Activated CD4-positive, alpha-beta T cell treated with anti-CD3 and anti-CD28 coated beads for 36 hours (primary cell): ENCODE measurements at regions not wholly inside any gene's neighbourhood (a gene's known extent, or its start where the extent isn't known, plus 50 kb on each side); places are given as distances from the start of the nearest gene placed in this dataset.
"Not testable (repeated sequence)": the region's sequence is repeated elsewhere in the genome, so short reads cannot be mapped to it uniquely, and the experiment has no call there.

ENCODE experiments used
- ATAC-seq: fragments of 200-7000 bp; cut with Tn5 transposase; one replicate; pipeline ENCODE4 v1.10.0; 2021; ENCODE audit warnings: mild to moderate bottlenecking, moderate library complexity
- CTCF ChIA-PET: fragments of 350-600 bp; sonication (Branson Sonifier 250); formaldehyde crosslinking; loops from one replicate; lab custom pipeline; 2021; ENCODE audit warnings: antibody characterized with exemption; lab: Charles Lee
- POLR2A ChIA-PET: fragments of 350-600 bp; sonication (Branson Sonifier 250); formaldehyde crosslinking; loops from one replicate; lab custom pipeline; 2021; ENCODE audit warnings: antibody characterized with exemption, inconsistent platforms; lab: Charles Lee
- DNase-seq: peaks from one replicate; pipeline ENCODE4 v3.0.0-alpha.2; 2020
- H3K27ac Mint-ChIP-seq: one replicate; pipeline ENCODE4 v1.8.0; 2021; ENCODE audit warnings: mixed read lengths
- H3K27me3 Mint-ChIP-seq: one replicate; pipeline ENCODE4 v1.8.0; 2021; ENCODE audit warnings: mixed read lengths
- H3K36me3 Mint-ChIP-seq: one replicate; pipeline ENCODE4 v1.8.0; 2021; ENCODE audit warnings: low read depth, mixed read lengths
- H3K4me1 Mint-ChIP-seq: one replicate; pipeline ENCODE4 v1.8.0; 2021; ENCODE audit warnings: mixed read lengths
- H3K4me3 Mint-ChIP-seq: one replicate; pipeline ENCODE4 v1.8.0; 2021; ENCODE audit warnings: mild to moderate bottlenecking, moderate library complexity, mixed read lengths
- H3K9me3 Mint-ChIP-seq: one replicate; pipeline ENCODE4 v1.8.0; 2021; ENCODE audit warnings: low read depth, mixed read lengths
- intact Hi-C, 2 experiments: fragments of 100-400 bp; cut with DNase I in 1 of 2; cut with micrococcal nuclease in 1 of 2; formaldehyde crosslinking; loops; one replicate each; pipeline versions ENCODE4 v1.14.2 to v1.15.1; 2022 to 2024; cut with DNase I, micrococcal nuclease

DNA sequence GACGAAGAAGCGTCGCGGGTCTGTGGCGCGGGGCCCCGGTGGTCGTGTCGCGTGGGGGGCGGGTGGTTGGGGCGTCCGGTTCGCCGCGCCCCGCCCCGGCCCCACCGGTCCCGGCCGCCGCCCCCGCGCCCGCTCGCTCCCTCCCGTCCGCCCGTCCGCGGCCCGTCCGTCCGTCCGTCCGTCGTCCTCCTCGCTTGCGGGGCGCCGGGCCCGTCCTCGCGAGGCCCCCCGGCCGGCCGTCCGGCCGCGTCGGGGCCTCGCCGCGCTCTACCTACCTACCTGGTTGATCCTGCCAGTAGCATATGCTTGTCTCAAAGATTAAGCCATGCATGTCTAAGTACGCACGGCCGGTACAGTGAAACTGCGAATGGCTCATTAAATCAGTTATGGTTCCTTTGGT lies 1533.5 kb upstream of the TPTE start:
- H3K4me1 Mint-ChIP-seq, H3K4me3 Mint-ChIP-seq, DNase-seq, intact Hi-C loops, H3K36me3 Mint-ChIP-seq, CTCF ChIA-PET, H3K27ac Mint-ChIP-seq, ATAC-seq, POLR2A ChIA-PET: not testable (repeated sequence)
- peaks cover 22% of the 10 kb centered on the region for H3K27me3 Mint-ChIP-seq
- H3K9me3 Mint-ChIP-seq, result peaks cover 33% of the 10 kb centered on the region

DNA sequence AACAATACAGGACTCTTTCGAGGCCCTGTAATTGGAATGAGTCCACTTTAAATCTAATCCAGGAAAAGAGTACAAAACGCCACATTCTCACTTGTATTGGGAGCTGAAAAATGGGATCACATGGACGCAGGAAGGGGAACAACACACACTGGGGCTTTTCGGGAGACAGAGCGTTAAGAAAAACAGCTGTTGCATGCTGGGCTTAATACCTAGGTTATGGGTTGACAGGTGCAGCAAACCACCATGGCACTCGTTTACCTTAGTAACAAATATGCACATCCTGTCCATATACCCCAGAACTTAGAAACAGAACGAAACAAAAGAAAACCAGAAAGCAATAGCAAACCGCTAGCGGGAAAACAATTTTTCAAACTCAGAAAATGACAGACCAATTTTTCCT lies 1532.7 kb upstream of the TPTE start:
- no peak overlapping the region for H3K4me3 Mint-ChIP-seq
- DNase-seq (no peak), ATAC-seq (no peak)
- intact Hi-C loops, result no loop called here
- peaks cover 29% of the 10 kb centered on the region for H3K27me3 Mint-ChIP-seq
- ChIA-PET CTCF (no interaction called here), POLR2A (no interaction called here)
- H3K4me1 Mint-ChIP-seq, result no peaks in the 10 kb centered on the region
- H3K36me3 Mint-ChIP-seq, result peaks cover 3% of the 10 kb centered on the region
- no peak overlapping the region for H3K27ac Mint-ChIP-seq
- peaks cover 40% of the 10 kb centered on the region for H3K9me3 Mint-ChIP-seq

DNA sequence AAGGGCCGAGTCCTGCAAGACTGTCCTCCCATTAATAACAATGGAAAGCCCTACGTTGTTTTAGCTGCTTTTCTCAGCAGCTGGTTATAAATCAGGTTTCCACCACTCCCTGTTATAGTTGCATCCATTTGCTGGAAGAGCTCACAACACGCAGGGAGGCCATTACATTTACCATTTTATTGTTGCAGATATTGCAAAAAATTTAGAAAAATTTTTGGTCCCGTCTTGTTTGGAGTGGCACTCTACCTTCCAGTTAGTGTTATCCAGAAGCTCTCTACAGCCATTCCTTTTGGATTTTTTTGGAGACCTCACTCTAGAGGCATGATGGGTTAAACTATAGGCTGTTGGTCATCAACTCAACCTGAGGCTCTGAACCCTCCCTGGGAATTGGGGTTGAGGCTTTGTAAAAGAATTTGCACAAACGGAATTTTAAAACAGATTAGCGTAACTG lies 1532.1 kb upstream of the TPTE start:
- peaks cover 30% of the 10 kb centered on the region for H3K27me3 Mint-ChIP-seq
- no peak overlapping the region for H3K4me3 Mint-ChIP-seq
- no peak overlapping the region for H3K27ac Mint-ChIP-seq
- H3K9me3 Mint-ChIP-seq, result peaks cover 43% of the 10 kb centered on the region
- no peak for ATAC-seq
- intact Hi-C loops, result no loop called here
- CTCF ChIA-PET, result no interaction called here
- no peak for DNase-seq
- POLR2A ChIA-PET, result no interaction called here
- no peaks in the 10 kb centered on the region for H3K4me1 Mint-ChIP-seq
- H3K36me3 Mint-ChIP-seq, result peaks cover 3% of the 10 kb centered on the region

DNA sequence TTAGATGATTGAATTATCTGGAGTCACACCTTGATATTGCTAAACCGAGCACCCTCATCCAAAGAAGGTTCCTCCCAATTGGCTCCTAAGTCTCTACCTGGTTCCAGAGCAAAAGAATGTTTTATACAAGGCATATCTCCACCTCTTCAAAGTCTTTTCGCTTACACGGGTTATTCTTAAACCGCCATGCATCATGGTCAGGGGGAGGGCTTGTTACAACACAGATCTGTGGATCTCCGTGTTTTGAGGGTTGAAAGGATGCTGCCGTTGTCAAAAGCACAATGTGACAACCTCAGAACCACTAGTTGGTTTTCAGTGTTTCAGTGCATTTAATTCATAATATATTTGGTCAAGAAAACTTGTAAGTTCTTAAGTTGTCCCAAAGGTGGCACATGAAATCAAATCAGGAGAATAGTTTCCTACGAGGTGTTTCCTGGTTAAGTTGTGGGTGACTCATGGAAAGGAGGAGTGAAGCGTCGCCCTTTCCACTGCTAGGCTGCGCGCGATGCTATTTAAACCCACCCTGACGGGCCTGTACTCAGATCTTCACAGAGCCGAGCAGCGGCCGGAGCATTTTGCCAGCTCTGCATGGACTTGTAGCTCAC lies 1531.6 kb upstream of the TPTE start:
- Mint-ChIP-seq H3K9me3 (peaks cover 46% of the 10 kb centered on the region), H3K4me3 (no peak overlapping the region), H3K36me3 (peaks cover 3% of the 10 kb centered on the region), H3K4me1 (no peaks in the 10 kb centered on the region), H3K27ac (no peak overlapping the region), H3K27me3 (peaks cover 30% of the 10 kb centered on the region)
- ATAC-seq, result no peak
- intact Hi-C loops, result no loop called here
- CTCF ChIA-PET, result no interaction called here
- POLR2A ChIA-PET, result no interaction called here
- no peak for DNase-seq

DNA sequence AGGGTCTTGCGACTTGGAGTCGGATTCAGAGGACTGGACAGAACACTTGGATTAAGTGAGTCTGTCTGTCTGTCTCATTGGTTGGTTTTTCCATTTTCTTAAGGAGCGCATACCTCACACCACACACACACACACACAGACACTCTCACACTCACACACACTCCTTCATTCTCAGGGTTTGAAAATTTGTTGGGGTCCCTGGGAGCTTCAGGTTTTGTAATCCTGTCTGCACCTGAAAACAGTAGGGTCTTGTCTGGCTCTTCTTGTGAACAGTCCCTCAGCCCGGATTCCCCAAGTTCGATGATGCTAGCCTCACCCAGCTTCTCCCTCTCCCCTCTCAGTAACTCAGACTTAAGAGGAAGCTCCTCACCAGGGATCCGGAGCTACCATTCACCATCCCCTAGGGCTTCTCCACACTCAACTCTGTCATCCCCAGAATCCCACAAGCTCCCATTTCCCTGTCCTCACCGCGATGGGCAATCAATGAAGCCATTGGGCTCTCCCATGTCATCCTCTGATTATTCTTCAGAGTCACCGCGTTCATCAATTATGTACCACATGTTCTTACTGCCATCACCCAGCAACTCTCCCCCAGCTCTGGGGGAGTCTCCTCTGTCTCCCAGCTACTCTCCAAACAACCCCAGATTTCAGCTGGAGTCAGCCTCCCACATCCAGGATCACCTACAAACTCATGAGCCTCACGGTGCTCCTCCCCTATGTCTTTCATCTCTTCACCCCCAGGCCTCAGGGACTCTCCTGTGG lies 1530.9 kb upstream of the TPTE start:
- CTCF ChIA-PET, result no interaction called here
- Mint-ChIP-seq H3K4me3 (no peak overlapping the region), H3K36me3 (peaks cover 3% of the 10 kb centered on the region), H3K27me3 (peaks cover 30% of the 10 kb centered on the region), H3K4me1 (no peaks in the 10 kb centered on the region), H3K9me3 (peaks cover 46% of the 10 kb centered on the region), H3K27ac (no peak overlapping the region)
- no peak for ATAC-seq
- POLR2A ChIA-PET, result no interaction called here
- DNase-seq, result no peak
- intact Hi-C loops, result no loop called here

DNA sequence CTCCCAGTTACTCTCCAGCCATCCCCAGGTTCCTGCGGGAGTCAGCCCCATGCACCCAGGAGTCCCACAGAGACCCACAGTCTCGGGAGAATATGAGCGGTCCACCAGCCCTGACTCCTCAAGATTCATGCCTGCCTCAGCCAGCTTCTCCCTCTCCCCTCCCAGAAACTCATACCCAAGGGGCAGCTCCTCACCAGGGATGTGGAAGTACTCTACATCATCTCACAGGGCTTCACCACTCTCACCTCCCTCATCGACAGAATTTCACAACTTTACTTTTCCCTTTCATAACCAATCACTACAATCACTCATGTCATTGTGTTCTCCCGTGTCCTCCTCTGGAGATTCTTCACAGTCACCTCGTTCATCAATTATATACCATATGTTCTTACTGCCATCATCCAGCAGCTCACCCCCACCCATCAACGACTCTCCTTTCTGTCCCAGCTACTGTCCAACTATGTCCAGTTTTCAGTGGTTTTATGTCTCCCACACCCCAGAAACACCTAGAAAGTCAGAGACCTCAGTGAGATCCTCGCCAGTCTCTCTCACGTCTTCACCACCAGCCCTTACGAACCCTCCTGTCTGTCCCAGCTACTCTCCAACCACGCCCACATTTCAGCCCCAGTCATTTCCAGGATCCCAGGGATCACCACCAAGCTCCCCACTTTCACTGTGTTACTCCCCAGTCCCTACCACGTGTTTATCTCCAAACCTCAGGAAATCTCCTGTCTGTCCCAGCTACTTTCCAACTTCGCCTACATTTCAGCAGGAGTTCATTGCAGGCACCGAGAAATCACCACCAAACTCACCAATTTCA lies 1530.1 kb upstream of the TPTE start:
- DNase-seq, result no peak
- Mint-ChIP-seq H3K27me3 (peaks cover 30% of the 10 kb centered on the region), H3K9me3 (peaks cover 46% of the 10 kb centered on the region), H3K27ac (no peak overlapping the region), H3K4me1 (no peaks in the 10 kb centered on the region), H3K36me3 (peaks cover 3% of the 10 kb centered on the region), H3K4me3 (no peak overlapping the region)
- intact Hi-C loops, result no loop called here
- no peak for ATAC-seq
- CTCF ChIA-PET, result interaction anchor here (1.3 kb wide), 1 partner anchor 13 kb away, joined by 3 read pairs; no protein-coding TSS in a partner anchor
- POLR2A ChIA-PET, result no interaction called here

DNA sequence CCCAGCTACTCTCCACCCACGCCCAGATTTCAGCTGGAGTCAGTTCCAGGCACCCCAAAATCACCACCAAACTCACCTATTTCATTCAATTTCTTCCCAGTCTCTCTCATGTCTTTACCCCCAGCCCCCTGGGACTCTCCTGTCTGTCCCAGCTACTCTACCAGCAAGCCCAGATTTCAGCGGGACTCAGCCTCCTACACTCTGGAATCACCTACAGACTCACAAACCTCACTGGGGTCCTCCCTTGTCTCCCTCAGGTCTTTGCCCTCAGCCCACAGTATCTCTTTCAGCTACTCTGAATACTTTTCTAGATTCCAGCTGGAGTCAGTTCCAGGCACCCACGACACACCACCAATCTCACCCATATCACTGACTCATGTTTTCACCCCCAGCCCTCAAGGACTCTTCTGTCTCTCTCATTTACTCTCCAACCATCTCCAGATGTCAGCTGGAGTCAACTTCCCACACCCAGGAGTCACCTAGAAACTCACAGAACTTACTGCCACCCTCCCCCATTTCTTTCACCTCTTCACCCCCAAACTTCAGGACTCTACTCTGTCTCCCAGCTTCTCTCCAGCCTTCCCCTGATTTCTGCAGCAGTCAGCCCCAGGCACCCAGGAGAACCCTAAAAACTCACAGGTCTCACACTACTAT lies 1529.3 kb upstream of the TPTE start:
- H3K27ac Mint-ChIP-seq, result no peak overlapping the region
- H3K4me3 Mint-ChIP-seq, result no peak overlapping the region
- peaks cover 30% of the 10 kb centered on the region for H3K27me3 Mint-ChIP-seq
- H3K9me3 Mint-ChIP-seq, result peaks cover 49% of the 10 kb centered on the region
- DNase-seq (no peak), ATAC-seq (no peak)
- intact Hi-C loops, result no loop called here
- ChIA-PET POLR2A (no interaction called here), CTCF (interaction anchor here (1.3 kb wide), 1 partner anchor 12 kb away, joined by 3 read pairs; no protein-coding TSS in a partner anchor)
- peaks cover 3% of the 10 kb centered on the region for H3K36me3 Mint-ChIP-seq
- no peaks in the 10 kb centered on the region for H3K4me1 Mint-ChIP-seq

DNA sequence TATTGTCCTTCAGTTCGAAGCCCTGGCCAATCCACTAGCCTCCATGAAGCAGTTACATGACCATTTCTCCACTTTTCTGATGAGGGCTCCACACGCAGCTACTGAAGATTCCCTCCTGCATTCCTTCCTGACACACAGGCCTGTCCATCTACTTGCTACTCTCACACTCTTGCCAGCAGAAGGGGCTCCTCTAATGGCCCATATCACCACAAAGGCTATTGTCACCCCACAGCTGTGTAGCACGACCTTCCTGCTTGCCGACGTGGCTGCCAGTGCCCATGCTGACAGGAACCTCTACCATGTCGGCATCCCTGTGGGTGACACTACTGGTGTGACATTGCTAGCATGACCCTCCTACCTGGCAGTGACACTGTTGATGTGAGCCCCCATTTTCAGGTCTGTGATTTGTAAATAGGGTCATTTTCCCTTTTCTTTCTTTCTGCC lies 1528.6 kb upstream of the TPTE start:
- ChIA-PET POLR2A (no interaction called here), CTCF (interaction anchor here (1.3 kb wide), 1 partner anchor 11 kb away, joined by 3 read pairs; no protein-coding TSS in a partner anchor)
- Mint-ChIP-seq H3K4me1 (no peaks in the 10 kb centered on the region), H3K27me3 (peaks cover 30% of the 10 kb centered on the region), H3K9me3 (peaks cover 49% of the 10 kb centered on the region), H3K27ac (no peak overlapping the region), H3K36me3 (peaks cover 3% of the 10 kb centered on the region), H3K4me3 (no peak overlapping the region)
- DNase-seq, result no peak
- no peak for ATAC-seq
- intact Hi-C loops, result no loop called here

DNA sequence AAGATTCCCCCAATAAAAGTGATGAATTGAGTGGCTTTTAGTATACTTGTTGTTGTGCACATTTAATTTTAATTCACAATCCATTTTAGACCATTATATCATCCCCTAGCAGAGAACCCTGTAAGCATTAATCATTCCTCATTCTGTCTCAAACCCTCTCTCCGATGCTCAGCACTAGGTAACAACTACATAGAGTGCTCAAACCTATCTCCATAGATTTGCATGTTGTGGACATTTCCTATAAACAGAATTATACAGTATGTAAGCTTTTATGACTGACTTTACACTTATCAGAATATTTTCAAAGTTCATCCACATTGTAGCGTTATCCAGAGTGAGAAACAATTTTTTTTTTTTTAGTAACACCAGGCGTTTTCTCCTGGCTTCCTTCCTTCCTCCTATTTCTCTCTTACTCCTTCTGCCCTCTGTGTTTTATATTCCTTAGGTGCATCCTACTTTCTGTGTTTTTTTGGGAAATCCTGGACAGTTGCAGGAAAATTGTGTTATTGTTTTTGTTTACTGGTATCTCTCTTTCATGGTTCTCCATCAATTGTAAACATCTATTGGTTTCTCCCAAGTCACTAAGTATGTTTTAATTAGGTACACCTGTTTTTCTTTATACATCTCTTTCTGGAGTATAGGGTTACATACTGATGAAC lies 1528.0 kb upstream of the TPTE start:
- H3K27me3 Mint-ChIP-seq, result peaks cover 30% of the 10 kb centered on the region
- DNase-seq, result no peak
- no peaks in the 10 kb centered on the region for H3K4me1 Mint-ChIP-seq
- H3K27ac Mint-ChIP-seq, result no peak overlapping the region
- no peak overlapping the region for H3K4me3 Mint-ChIP-seq
- peaks cover 53% of the 10 kb centered on the region for H3K9me3 Mint-ChIP-seq
- intact Hi-C loops, result no loop called here
- H3K36me3 Mint-ChIP-seq, result peaks cover 3% of the 10 kb centered on the region
- CTCF ChIA-PET, result no interaction called here
- POLR2A ChIA-PET, result no interaction called here
- ATAC-seq, result no peak

DNA sequence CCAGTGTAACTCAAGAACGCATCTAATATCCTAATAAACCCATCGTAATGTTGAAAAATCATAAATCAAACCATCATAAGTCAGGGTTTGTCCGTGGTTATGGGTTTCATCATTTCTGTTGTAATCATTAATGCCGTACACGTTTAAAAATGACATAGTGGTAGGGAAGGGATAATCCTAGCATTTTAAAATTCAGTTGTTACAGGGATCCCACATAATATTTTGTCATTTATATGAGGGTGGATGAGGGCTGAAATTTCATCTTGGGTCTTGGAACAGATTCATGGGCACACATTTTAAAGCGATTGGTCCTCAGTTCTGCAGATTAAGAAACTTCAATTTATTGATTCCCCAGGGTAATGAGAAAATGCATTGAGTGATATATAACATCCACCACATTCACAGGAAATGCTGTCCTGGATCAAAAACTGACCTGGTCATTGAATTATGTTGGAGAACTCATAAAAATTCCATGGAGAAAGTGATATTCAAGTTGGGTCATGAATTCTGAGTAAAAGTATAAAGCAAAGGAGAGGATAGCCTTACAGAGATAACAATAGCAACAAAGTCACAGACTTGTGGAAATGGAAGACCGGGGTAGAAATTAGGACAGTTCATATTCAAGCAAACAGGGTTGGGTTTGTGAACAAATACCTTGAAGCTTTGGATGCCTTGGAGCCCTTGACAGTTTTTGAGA lies 1527.3 kb upstream of the TPTE start:
- intact Hi-C loops, result no loop called here
- CTCF ChIA-PET, result no interaction called here
- Mint-ChIP-seq H3K27ac (no peak overlapping the region), H3K27me3 (peaks cover 30% of the 10 kb centered on the region), H3K4me1 (no peaks in the 10 kb centered on the region), H3K36me3 (peaks cover 3% of the 10 kb centered on the region), H3K9me3 (peaks cover 51% of the 10 kb centered on the region), H3K4me3 (no peak overlapping the region)
- no peak for ATAC-seq
- POLR2A ChIA-PET, result no interaction called here
- no peak for DNase-seq
